ENCODE measurements at regions not wholly inside any gene's neighbourhood (a gene's known extent, or its start where the extent isn't known, plus 50 kb on each side); places are given as distances from the start of the nearest gene placed in this dataset.

DNA sequence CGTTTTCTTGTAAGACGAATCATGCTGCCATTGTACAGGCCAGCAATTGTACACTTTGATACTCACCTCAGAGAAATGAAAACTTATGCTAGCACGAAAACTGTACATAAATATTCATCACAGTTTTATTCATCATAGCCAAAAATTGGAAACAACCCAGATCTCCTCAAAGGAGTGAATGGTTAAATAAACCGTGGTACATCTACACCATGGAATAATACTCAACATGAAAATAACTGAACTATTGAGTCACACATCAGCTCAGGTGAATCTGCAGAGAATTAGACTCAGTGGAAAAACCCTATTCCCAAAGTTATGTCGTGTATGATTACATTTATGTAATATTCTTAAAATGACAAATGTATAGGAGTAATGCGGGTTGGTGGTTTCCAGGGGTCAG, 251.0 kb upstream of the HDAC4 start:
- no peak for TF ChIP-seq POLR2A (IDR thresholded peaks at IDR 0.05; ENCODE audit: low read depth, low read length)
- TF ChIP-seq, protein P1, sequence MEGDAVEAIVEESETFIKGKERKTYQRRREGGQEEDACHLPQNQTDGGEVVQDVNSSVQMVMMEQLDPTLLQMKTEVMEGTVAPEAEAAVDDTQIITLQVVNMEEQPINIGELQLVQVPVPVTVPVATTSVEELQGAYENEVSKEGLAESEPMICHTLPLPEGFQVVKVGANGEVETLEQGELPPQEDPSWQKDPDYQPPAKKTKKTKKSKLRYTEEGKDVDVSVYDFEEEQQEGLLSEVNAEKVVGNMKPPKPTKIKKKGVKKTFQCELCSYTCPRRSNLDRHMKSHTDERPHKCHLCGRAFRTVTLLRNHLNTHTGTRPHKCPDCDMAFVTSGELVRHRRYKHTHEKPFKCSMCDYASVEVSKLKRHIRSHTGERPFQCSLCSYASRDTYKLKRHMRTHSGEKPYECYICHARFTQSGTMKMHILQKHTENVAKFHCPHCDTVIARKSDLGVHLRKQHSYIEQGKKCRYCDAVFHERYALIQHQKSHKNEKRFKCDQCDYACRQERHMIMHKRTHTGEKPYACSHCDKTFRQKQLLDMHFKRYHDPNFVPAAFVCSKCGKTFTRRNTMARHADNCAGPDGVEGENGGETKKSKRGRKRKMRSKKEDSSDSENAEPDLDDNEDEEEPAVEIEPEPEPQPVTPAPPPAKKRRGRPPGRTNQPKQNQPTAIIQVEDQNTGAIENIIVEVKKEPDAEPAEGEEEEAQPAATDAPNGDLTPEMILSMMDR (IDR thresholded peaks at IDR 0.05; ENCODE audit: extremely low read depth in 1 of 2, insufficient read depth in 1 of 2, low read depth in 1 of 2, low read length in 2 of 2): no peak
- no peak for TF ChIP-seq EZH2 (IDR thresholded peaks at IDR 0.05; ENCODE audit: borderline replicate concordance, low read depth, low read length, severe bottlenecking)
- TF ChIP-seq, protein P2, sequence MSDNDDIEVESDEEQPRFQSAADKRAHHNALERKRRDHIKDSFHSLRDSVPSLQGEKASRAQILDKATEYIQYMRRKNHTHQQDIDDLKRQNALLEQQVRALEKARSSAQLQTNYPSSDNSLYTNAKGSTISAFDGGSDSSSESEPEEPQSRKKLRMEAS (IDR thresholded peaks at IDR 0.05; ENCODE audit: insufficient read depth, insufficient read length): no peak
- TF ChIP-seq JUN (IDR thresholded peaks at IDR 0.05; ENCODE audit: borderline replicate concordance, insufficient read depth, insufficient read length, low read depth): no peak
- TF ChIP-seq POLR2AphosphoS5 (IDR thresholded peaks at IDR 0.05; ENCODE audit: insufficient read depth, low read depth, low read length): no peak
- no peak for TF ChIP-seq MYC (IDR thresholded peaks at IDR 0.05; ENCODE audit: low read depth, low read length)
- TF ChIP-seq FOS (IDR thresholded peaks at IDR 0.05; ENCODE audit: borderline replicate concordance, insufficient read depth, low read length): no peak
- no peak for TF ChIP-seq GATA2 (IDR thresholded peaks at IDR 0.05; ENCODE audit: insufficient read depth, insufficient read length, low read depth, low read length)
